AG04449 (cell line): ENCODE measurements at regions not wholly inside any gene's neighbourhood (a gene's known extent, or its start where the extent isn't known, plus 50 kb on each side); places are given as distances from the start of the nearest gene placed in this dataset.

ENCODE experiments used
- CTCF ChIA-PET: fragments of 350-600 bp; formaldehyde crosslinking; extraction: SDS; loops from one replicate; lab custom pipeline; 2021; ENCODE audit warnings: antibody characterized with exemption; lab: Yijun Ruan, JAX
- POLR2A ChIA-PET: fragments of 400-600, 350-600 bp; formaldehyde crosslinking; extraction: SDS; loops from one replicate; lab custom pipeline; 2020; ENCODE audit warnings: antibody characterized with exemption, inconsistent platforms; lab: Yijun Ruan, JAX
- DNase-seq: peaks from one replicate; pipeline ENCODE4 v3.0.0-alpha.2; 2010; ENCODE audit warnings: low read depth, low spot score
- H3K4me3 ChIP-seq: 2 replicates; pipeline ENCODE4 v1.5.1; 2011; ENCODE audit warnings: low read depth, mild to moderate bottlenecking, control low read depth, low read length
- CTCF ChIP-seq: IDR thresholded peaks from one replicate; pipeline ENCODE4 v1.5.1; 2011; ENCODE audit warnings: mild to moderate bottlenecking, moderate library complexity, low read length, control low read depth, inconsistent platforms; ENCODE audit not compliant: insufficient read depth; ENCODE audit errors: missing control alignments

GRCh38 chr3:84439476-84439875, 519.3 kb upstream of the CADM2 start:
- TF ChIP-seq CTCF: no peak
- ChIA-PET CTCF (no interaction called here), POLR2A (no interaction called here)
- DNase-seq: no peak
- H3K4me3 ChIP-seq: no peak overlapping the region

- no peak overlapping the region for H3K4me3 ChIP-seq
- CTCF ChIA-PET: no interaction called here
- DNase-seq: no peak
- no peak for TF ChIP-seq CTCF
- POLR2A ChIA-PET: no interaction called here
Observed at GRCh38 chr3:84440291-84440690, 518.5 kb upstream of the CADM2 start.

GRCh38 chr3:84442533-84442932, 516.3 kb upstream of the CADM2 start:
- TF ChIP-seq CTCF: no peak
- H3K4me3 ChIP-seq: no peak overlapping the region
- no peak for DNase-seq
- CTCF ChIA-PET: no interaction called here
- POLR2A ChIA-PET: no interaction called here

- ChIA-PET CTCF (no interaction called here), POLR2A (no interaction called here)
- no peak for DNase-seq
- TF ChIP-seq CTCF: no peak
- H3K4me3 ChIP-seq: no peak overlapping the region
Observed at GRCh38 chr3:84444726-84445521, 513.9 kb upstream of the CADM2 start.

- DNase-seq: no peak
- POLR2A ChIA-PET: no interaction called here
- CTCF ChIA-PET: no interaction called here
- no peak overlapping the region for H3K4me3 ChIP-seq
- no peak for TF ChIP-seq CTCF
Observed at GRCh38 chr3:84487296-84487695, 471.5 kb upstream of the CADM2 start.

- no peak for DNase-seq
- H3K4me3 ChIP-seq: no peak overlapping the region
- POLR2A ChIA-PET: interaction anchor here (0.7 kb wide), 1 partner anchor 1554 kb away, joined by 4 read pairs; no protein-coding TSS in a partner anchor
- CTCF ChIA-PET: no interaction called here
- no peak for TF ChIP-seq CTCF
Observed at GRCh38 chr3:84504761-84505160, 454.0 kb upstream of the CADM2 start.
